ENCODE measurements at regions not wholly inside any gene's neighbourhood (a gene's known extent, or its start where the extent isn't known, plus 50 kb on each side); places are given as distances from the start of the nearest gene placed in this dataset.

DNA sequence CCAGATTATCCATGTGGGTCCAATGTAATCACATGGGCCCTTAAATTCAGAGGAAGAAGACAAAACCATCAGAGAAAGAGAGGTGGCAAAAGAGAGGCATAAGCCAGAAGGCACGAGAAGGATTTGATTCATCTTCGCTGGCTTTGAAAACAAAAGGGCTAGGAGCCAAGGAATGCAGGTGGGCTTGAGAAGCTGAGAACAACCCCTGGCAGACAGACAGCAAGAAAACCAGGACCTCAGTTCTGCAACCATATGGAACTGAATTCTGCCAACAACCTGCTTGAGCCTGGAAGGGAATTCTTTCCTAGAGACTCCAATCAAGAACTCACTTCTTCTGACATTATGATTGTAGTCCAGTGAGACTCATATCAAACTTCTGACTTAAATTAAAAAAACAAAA lies 1531.8 kb downstream of the PCDH7 start:
- no peak for TF ChIP-seq POLR2A (IDR thresholded peaks at IDR 0.05)
- TF ChIP-seq, protein P1, sequence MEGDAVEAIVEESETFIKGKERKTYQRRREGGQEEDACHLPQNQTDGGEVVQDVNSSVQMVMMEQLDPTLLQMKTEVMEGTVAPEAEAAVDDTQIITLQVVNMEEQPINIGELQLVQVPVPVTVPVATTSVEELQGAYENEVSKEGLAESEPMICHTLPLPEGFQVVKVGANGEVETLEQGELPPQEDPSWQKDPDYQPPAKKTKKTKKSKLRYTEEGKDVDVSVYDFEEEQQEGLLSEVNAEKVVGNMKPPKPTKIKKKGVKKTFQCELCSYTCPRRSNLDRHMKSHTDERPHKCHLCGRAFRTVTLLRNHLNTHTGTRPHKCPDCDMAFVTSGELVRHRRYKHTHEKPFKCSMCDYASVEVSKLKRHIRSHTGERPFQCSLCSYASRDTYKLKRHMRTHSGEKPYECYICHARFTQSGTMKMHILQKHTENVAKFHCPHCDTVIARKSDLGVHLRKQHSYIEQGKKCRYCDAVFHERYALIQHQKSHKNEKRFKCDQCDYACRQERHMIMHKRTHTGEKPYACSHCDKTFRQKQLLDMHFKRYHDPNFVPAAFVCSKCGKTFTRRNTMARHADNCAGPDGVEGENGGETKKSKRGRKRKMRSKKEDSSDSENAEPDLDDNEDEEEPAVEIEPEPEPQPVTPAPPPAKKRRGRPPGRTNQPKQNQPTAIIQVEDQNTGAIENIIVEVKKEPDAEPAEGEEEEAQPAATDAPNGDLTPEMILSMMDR (IDR thresholded peaks at IDR 0.05 in 4 of 5, conservative IDR thresholded peaks at IDR 0.05 in 1 of 5): no peak
